LNCAP (cell line): ENCODE measurements at regions not wholly inside any gene's neighbourhood (a gene's known extent, or its start where the extent isn't known, plus 50 kb on each side); places are given as distances from the start of the nearest gene placed in this dataset.

Experiments used
- CTCF ChIP-seq: fragments of 450-650 bp; IDR thresholded peaks from 2 replicates; pipeline ENCODE4 v1.5.1; 2017; ENCODE audit warnings: mild to moderate bottlenecking

- TF ChIP-seq CTCF = no peak
Measured at GRCh38 chr13:21852043-21852442, 181.2 kb downstream of the FGF9 start.

GRCh38 chr13:21853779-21854178 lies 182.9 kb downstream of the FGF9 start:
- TF ChIP-seq CTCF = no peak

- TF ChIP-seq CTCF = no peak
Measured at GRCh38 chr13:21868823-21869222, 197.9 kb downstream of the FGF9 start.

GRCh38 chr13:21871382-21871781 lies 200.5 kb downstream of the FGF9 start:
- TF ChIP-seq CTCF = no peak

GRCh38 chr13:21871919-21872318 lies 201.0 kb downstream of the FGF9 start:
- no peak for TF ChIP-seq CTCF

GRCh38 chr13:21872795-21873194 lies 201.9 kb downstream of the FGF9 start:
- no peak for TF ChIP-seq CTCF

- TF ChIP-seq CTCF = no peak
Measured at GRCh38 chr13:21875116-21875515, 204.2 kb downstream of the FGF9 start.

- TF ChIP-seq CTCF = no peak
Measured at GRCh38 chr13:21879263-21879914, 208.5 kb downstream of the FGF9 start.
